DMS 273 (cell line): ENCODE measurements at regions not wholly inside any gene's neighbourhood (a gene's known extent, or its start where the extent isn't known, plus 50 kb on each side); places are given as distances from the start of the nearest gene placed in this dataset.

ENCODE experiments used
- DNase-seq: peaks from one replicate; lab custom pipeline; 2025; ENCODE audit not compliant: unreplicated experiment; lab: John Stamatoyannopoulos, UW

GRCh38 chr2:120496759-120497158 lies 150.8 kb downstream of the INHBB start:
- DNase-seq, result no peak

- DNase-seq, result no peak
These were observed 151.5 kb downstream of the INHBB start for GRCh38 chr2:120497261-120497977.

- DNase-seq, result no peak
These were observed 152.2 kb downstream of the INHBB start for GRCh38 chr2:120498121-120498520.

GRCh38 chr2:120498576-120499394 lies 152.8 kb downstream of the INHBB start:
- no peak for DNase-seq

DNA sequence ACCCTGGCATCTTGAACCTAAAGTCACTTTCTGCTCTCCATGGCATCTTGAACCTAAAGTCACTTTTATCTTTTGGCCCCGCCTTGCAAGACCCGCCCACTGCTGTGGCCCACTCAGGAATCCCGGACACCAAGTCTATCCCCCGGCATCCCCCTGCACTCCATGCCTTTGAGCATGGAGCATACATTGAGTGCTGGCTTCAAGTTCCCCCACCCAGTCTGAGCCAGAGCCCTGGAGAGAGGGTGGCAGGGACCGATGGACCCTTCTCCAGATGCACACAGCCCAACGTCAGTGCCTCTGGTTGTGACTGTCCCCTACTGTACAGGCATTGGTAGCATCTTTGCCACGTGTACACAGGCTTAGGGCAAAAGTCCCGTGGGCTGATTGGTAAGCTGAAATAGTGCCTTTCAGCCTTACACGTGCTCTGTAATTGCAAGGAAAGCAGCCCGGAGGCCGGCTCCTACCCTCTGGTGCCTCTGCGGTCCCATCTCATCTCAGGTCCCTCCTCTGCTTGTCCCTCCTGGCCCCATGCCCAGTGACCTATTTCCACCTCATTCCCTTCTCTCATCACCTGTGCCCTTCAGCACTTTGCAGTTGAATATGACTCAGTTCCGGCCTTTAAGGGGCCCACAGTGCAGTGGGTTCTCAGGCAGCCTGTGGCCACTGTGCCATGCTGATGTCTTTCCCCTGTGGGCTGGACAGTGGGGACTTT lies 154.0 kb downstream of the INHBB start:
- DNase-seq, result no peak

GRCh38 chr2:120501591-120501990 lies 155.7 kb downstream of the INHBB start:
- no peak for DNase-seq

DNA sequence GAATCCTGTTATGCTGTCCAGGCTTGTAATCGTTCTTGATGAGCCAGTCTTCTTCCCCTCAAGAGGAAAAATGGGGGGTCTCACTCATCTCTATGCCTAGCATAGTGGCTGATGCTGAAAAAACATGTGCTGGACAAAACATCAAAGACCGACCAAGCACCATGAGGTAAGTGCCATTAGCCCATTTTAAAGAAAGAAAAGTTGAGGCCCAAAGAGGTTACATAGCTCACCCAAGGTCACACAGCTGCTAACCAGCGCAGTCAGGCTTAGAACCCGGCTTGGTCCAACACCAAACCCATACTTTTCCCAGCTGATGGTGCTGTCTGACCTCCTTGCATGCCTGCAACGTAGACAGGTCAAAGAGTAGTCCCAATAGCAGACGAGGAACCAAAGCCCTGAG lies 156.4 kb downstream of the INHBB start:
- DNase-seq, result no peak

- DNase-seq, result no peak
These were observed 156.8 kb downstream of the INHBB start for GRCh38 chr2:120502761-120503160.

DNA sequence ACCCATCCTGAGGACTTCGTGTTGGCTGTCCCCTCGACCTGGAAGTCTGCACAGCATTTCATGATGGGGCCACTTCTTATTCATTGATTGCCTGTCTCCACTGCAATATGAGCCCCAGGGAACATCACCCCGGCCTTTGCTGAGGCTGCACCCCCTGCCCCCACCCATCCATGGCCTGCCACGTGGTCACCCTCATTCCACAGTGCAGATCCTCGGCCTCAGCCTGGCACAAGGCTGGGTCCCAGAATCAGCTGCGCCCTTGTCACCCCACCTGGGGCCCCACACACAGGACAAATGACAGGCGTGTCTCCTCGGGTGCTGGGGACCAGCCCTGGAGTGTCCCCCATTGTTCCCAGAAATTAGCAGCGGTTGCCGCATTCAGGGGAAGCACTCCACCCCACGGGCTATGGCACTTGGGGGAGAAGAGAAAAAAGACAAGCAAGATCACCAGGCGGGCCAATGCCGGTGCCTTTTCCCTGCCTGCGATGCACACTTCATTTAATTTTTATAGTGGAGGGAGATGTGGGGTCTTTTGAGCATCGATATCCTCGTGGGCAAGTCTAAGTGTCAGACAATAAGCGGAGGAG lies 157.4 kb downstream of the INHBB start:
- DNase-seq, result no peak

GRCh38 chr2:120503793-120504571 lies 158.0 kb downstream of the INHBB start:
- no peak for DNase-seq

DNA sequence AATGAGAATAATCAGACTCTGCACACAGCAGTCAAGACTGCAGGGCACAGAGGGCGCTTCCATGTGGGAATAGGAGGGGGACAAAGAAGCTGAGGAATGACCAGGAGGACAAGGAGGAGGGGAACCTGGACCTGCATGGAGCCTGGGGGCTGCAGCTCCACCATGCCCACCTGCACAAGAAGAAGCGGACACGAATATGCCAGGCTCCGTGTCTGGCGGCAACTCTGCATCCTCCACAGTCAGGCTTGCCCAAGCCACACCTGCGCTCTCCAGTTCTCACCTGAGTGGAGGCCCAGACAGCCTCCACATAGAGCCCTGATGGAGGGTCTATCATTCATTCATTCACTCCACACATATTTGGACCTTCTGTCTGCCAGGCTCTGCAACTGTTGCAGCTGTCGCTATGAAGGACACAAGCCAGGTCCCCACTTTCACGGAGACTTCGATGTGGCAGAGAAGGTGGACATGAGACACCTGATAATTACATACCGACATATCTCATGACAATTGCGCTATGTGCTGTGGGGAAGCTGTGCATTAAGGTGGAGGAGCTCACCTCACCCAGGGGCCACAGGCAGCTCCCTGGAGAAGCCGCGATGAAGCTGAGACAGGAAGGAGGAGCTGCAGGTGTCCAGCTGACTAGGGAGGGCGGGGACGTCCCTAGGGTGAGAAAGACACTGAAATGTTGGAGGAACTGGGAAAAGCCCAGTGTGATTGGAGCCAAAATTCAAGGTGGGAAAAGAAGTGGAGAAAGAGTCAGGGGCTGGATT lies 159.2 kb downstream of the INHBB start:
- DNase-seq, result no peak

GRCh38 chr2:120508567-120509041 lies 162.7 kb downstream of the INHBB start:
- DNase-seq, result peak; percentile 80

DNA sequence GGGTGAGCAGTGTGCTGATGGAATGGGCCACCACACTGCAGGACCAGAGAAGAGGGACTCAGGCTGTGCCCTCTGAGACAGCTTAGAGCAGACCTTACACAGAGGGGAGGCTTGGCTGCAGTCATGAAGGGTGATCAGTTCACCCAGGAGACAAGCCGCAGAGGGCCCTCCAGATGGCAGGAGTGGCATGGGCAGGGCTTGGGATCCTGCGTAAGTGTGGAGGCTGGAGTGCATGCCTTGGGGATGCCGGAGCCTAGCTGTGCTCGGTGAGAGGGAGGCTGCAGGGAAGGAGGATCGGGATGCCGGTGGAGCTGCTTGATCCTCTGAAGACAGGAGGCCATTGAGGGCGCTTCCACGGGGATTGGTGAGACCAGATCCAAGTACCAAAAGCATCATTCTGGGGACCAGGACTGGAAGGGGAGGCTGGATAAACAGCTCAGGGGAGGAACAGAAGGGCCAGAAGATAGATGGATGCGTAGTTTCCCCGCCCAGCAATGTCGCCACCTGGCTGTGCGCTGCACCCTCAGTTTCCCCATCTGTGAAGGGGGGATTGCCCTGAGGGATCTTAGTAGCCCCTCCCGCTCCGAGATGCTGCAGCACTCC lies 163.4 kb downstream of the INHBB start:
- DNase-seq, result peak; percentile 51

- DNase-seq, result no peak
These were observed 164.2 kb downstream of the INHBB start for GRCh38 chr2:120509991-120510735.

DNA sequence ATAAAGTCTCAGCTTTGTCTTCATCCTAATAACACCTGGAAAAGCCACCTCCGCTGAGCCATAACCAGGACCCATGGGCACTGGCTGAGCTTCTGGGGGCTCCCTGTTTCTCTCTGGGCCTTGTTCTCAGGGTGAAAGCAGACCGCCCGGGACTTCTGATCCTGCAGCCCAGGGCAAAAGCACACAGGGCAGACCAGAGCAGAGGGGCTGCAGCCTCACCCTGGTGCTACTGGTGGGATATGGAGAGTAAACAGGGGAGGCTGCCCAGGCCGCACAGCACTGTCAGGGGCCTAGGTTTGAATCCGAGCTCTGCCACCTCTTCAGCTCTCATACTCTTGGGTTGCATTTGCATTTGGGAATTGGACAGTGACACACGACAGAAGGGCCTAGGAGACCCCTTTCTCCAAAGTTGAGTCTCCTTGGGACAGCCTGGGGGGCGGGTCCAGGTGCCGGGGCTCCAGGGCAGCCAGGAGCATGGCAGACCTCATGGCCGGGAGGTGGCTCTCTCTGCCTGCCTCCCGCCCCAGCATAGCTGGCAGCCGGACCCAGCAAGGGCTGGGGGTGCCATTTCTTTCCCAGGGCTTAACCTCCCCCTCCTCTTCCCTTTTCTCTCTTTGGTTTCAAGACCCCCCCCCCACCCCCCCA lies 164.9 kb downstream of the INHBB start:
- DNase-seq, result no peak

GRCh38 chr2:120511536-120511935 lies 165.6 kb downstream of the INHBB start:
- no peak for DNase-seq

GRCh38 chr2:120511947-120512710 lies 166.2 kb downstream of the INHBB start:
- no peak for DNase-seq
